K562 (cell line): ENCODE measurements at regions not wholly inside any gene's neighbourhood (a gene's known extent, or its start where the extent isn't known, plus 50 kb on each side); places are given as distances from the start of the nearest gene placed in this dataset.

ENCODE experiments used
- ATAC-seq: fragments of 200-7000 bp; cut with Tn5 transposase; 3 replicates; pipeline ENCODE4 v1.9.1; 2020; ENCODE audit warnings: moderate library complexity
- BruUV-seq: library from RNA; stranded (reverse); fragments of 400-500 nt; replicated peaks from 2 replicates; lab custom pipeline; 2021; lab: Mats Ljungman, UMichigan
- CTCF ChIA-PET: fragments of 300-600 bp; formaldehyde crosslinking; extraction: SDS; loops from one replicate; lab custom pipeline; 2021; ENCODE audit warnings: low intra/inter-chr PET ratio; lab: Yijun Ruan, JAX
- POLR2A ChIA-PET: fragments of 300-600, 350-650 bp; sonication (Branson Sonifier 250); formaldehyde crosslinking; extraction: SDS; loops from one replicate; lab custom pipeline; 2021; ENCODE audit warnings: antibody characterized with exemption, inconsistent platforms; lab: Yijun Ruan, JAX
- DNase-seq, 4 experiments: peaks; one replicate each; pipeline versions ENCODE4 v3.0.0 to v3.0.0-alpha.2; 2011 to 2018; ENCODE audit warnings: low spot score in 3 of 4, mixed read lengths in 3 of 4; ENCODE audit errors: extremely low read depth in 1 of 4
- FAIRE-seq: peaks from 2 replicates; lab custom pipeline; 2011; peaks lifted over from hg19 to GRCh38; lab: Jason Lieb, UNC
- H2AFZ ChIP-seq: 2 replicates; pipeline ENCODE4 v1.6.0; 2011; ENCODE audit warnings: low read depth, low read length, control low read depth, inconsistent platforms
- H3K27ac ChIP-seq: fragments of 200-600 bp; 3 replicates; pipeline ENCODE4 v1.8.0; 2011; ENCODE audit warnings: low read depth, mild to moderate bottlenecking, control low read depth, inconsistent platforms, low read length, moderate library complexity, mixed read lengths; ENCODE audit errors: extremely low read depth
- H3K27me3 ChIP-seq, 2 experiments: fragments of 300-600 bp in 1 of 2; 2 replicates in 1 of 2; 3 replicates in 1 of 2; pipeline versions ENCODE4 v1.6.0 to v1.8.0; 2011; ENCODE audit warnings: inconsistent platforms in 2 of 2, low read length in 2 of 2, mild to moderate bottlenecking in 1 of 2, mixed read lengths in 1 of 2, moderate library complexity in 1 of 2; ENCODE audit not compliant: control insufficient read depth in 2 of 2, insufficient read depth in 2 of 2
- H3K36me3 ChIP-seq: fragments of 300-600 bp; 3 replicates; pipeline ENCODE4 v1.8.0; 2011; ENCODE audit warnings: mild to moderate bottlenecking, low read length, inconsistent platforms; ENCODE audit not compliant: control insufficient read depth, insufficient read depth
- H3K4me1 ChIP-seq, 2 experiments: fragments of 200-600 bp in 1 of 2; replicated peaks in 1 of 2; 2 replicates in 1 of 2; 3 replicates in 1 of 2; pipeline versions ENCODE4 v1.5.1 to v1.8.0; 2011; ENCODE audit warnings: inconsistent platforms in 2 of 2, low read length in 2 of 2, mild to moderate bottlenecking in 1 of 2, mixed read lengths in 1 of 2, moderate library complexity in 1 of 2; ENCODE audit not compliant: control insufficient read depth in 2 of 2, insufficient read depth in 2 of 2
- H3K4me2 ChIP-seq: 2 replicates; pipeline ENCODE4 v1.6.1; 2011; ENCODE audit warnings: low read length, control low read depth, inconsistent platforms, mixed read lengths; ENCODE audit not compliant: insufficient read depth
- H3K4me3 ChIP-seq: fragments of 200-600 bp; sonication (generic), shearing (Covaris generic); 2 replicates; pipeline ENCODE4 v1.5.1; 2016; ENCODE audit warnings: control low read depth, inconsistent platforms
- H3K79me2 ChIP-seq: fragments of 200-600 bp; 3 replicates; pipeline ENCODE4 v1.8.0; 2011; ENCODE audit warnings: low read length, inconsistent platforms; ENCODE audit not compliant: control insufficient read depth, insufficient read depth
- H3K9ac ChIP-seq, 2 experiments: 2 replicates each; pipeline versions ENCODE4 v1.6.0 to v1.6.1; 2011; ENCODE audit warnings: low read depth in 2 of 2, low read length in 2 of 2, control low read depth in 1 of 2, inconsistent platforms in 1 of 2, mild to moderate bottlenecking in 1 of 2, mixed read lengths in 1 of 2; ENCODE audit not compliant: insufficient read depth in 1 of 2
- H3K9me1 ChIP-seq: one replicate; pipeline ENCODE4 v1.6.0; 2011; ENCODE audit warnings: inconsistent platforms, mild to moderate bottlenecking, low read length, moderate library complexity; ENCODE audit not compliant: control insufficient read depth, insufficient read depth
- H3K9me3 ChIP-seq: replicated peaks from 2 replicates; pipeline ENCODE4 v1.5.1; 2011; ENCODE audit warnings: low read depth, low read length, inconsistent platforms; ENCODE audit not compliant: control insufficient read depth, insufficient read depth
- H4K20me1 ChIP-seq: replicated peaks from 2 replicates; pipeline ENCODE4 v1.6.1; 2011; ENCODE audit warnings: low read length, inconsistent platforms, mixed read lengths; ENCODE audit not compliant: control insufficient read depth, insufficient read depth
- ATF1 ChIP-seq, 2 experiments: fragments of 450-650 bp in 1 of 2; IDR thresholded peaks; 2 replicates each; pipeline ENCODE4 v1.6.1; 2016; ENCODE audit warnings: missing compliant biosample characterization in 1 of 2, missing genetic modification characterization in 1 of 2
- COPS2 ChIP-seq: fragments of 450-650 bp; conservative IDR thresholded peaks from 2 replicates; pipeline ENCODE4 v1.6.1; 2016; ENCODE audit warnings: mild to moderate bottlenecking, moderate library complexity
- FIP1L1 ChIP-seq: fragments of 200-400 bp; formaldehyde crosslinking; IDR thresholded peaks from 2 replicates; pipeline ENCODE4 v1.6.1; 2018; ENCODE audit warnings: mild to moderate bottlenecking, low read depth, low read length; ENCODE audit not compliant: poor library complexity, severe bottlenecking
- FOXK1 ChIP-seq: sonication (generic); formaldehyde crosslinking; IDR thresholded peaks from 2 replicates; pipeline ENCODE4 v1.8.0; 2022; ENCODE audit warnings: missing genetic modification reagents, mild to moderate bottlenecking, borderline replicate concordance
- KDM5B ChIP-seq: fragments of 200-600 bp; sonication (generic); IDR thresholded peaks from 2 replicates; pipeline ENCODE4 v1.6.1; 2012; ENCODE audit warnings: low read depth, mild to moderate bottlenecking, moderate library complexity, low read length, control low read depth, inconsistent platforms; ENCODE audit not compliant: insufficient replicate concordance
- KLF6 ChIP-seq: fragments of 250-450 bp; sonication (Bioruptor Pico); IDR thresholded peaks from 2 replicates; pipeline ENCODE4 v1.4.0; 2020; ENCODE audit warnings: mild to moderate bottlenecking, moderate library complexity, borderline replicate concordance
- MYBL2 ChIP-seq, 2 experiments: fragments of 450-650 bp in 1 of 2; sonication (generic) in 1 of 2; formaldehyde crosslinking in 1 of 2; IDR thresholded peaks; 2 replicates each; pipeline versions ENCODE4 v1.6.1 to v1.8.1; 2017 to 2022; ENCODE audit warnings: borderline replicate concordance in 1 of 2, inconsistent platforms in 1 of 2, low read depth in 1 of 2, mild to moderate bottlenecking in 1 of 2, missing genetic modification reagents in 1 of 2, moderate library complexity in 1 of 2
- NRF1 ChIP-seq, 2 experiments: fragments of 450-650 bp; IDR thresholded peaks in 1 of 2; conservative IDR thresholded peaks in 1 of 2; 2 replicates each; pipeline ENCODE4 v1.6.1; 2014; ENCODE audit warnings: mild to moderate bottlenecking in 2 of 2
- SRF ChIP-seq, 2 experiments: fragments of 250-450, 450-650 bp in 1 of 2; sonication (Bioruptor Pico) in 1 of 2; sonication (generic) in 1 of 2; formaldehyde crosslinking; IDR thresholded peaks; 2 replicates each; pipeline versions ENCODE4 v1.5.0 to v1.5.1; 2020 to 2022; ENCODE audit warnings: mild to moderate bottlenecking in 1 of 2, missing genetic modification reagents in 1 of 2
- SRSF7 ChIP-seq: fragments of 200-400 bp; formaldehyde crosslinking; optimal IDR thresholded peaks from 2 replicates; pipeline ENCODE3; 2017; ENCODE audit warnings: mild to moderate bottlenecking, low read depth, low read length
- TBL1XR1 ChIP-seq, 2 experiments: IDR thresholded peaks; 2 replicates each; pipeline ENCODE4 v1.6.1; 2012; ENCODE audit warnings: improper control_type of control experiment in 2 of 2, low read length in 2 of 2, mild to moderate bottlenecking in 1 of 2
- ZEB2 ChIP-seq: fragments of 450-650 bp; IDR thresholded peaks from 2 replicates; pipeline ENCODE4 v1.6.1; 2016
- ZNF174 ChIP-seq: fragments of 250-450 bp; sonication (Bioruptor Pico); IDR thresholded peaks from 2 replicates; pipeline ENCODE4 v1.4.0; 2020; ENCODE audit warnings: mild to moderate bottlenecking
- WGBS: fragments of 100-300 bp; shearing (Covaris generic); methylation state at CpG from one replicate; pipeline ENCODE4 v1.1.6; 2016; ENCODE audit warnings: low coverage, mixed read lengths; ENCODE audit not compliant: insufficient coverage; ENCODE audit errors: missing lambda C conversion rate; 5-methylcytosine and 5-hydroxymethylcytosine counted together
- in situ Hi-C: fragments of 300-500 bp; cut with MboI; formaldehyde crosslinking; loops from 4 replicates; pipeline ENCODE4 v1.15.0; 2018; ENCODE audit warnings: inconsistent platforms, mixed read lengths
- intact Hi-C: fragments of 100-400 bp; cut with micrococcal nuclease; formaldehyde crosslinking; loops from 2 replicates; pipeline ENCODE4 v1.14.2; 2022
- TF ChIP-seq, protein P1 (sequence below): IDR thresholded peaks from 2 replicates; pipeline ENCODE4 v1.6.1; 2014; ENCODE audit warnings: antibody characterized with exemption
- TF ChIP-seq, protein P2 (sequence below): sonication (generic); formaldehyde crosslinking; IDR thresholded peaks from 2 replicates; pipeline ENCODE4 v1.5.0; 2020; ENCODE audit warnings: missing genetic modification reagents

DNA sequence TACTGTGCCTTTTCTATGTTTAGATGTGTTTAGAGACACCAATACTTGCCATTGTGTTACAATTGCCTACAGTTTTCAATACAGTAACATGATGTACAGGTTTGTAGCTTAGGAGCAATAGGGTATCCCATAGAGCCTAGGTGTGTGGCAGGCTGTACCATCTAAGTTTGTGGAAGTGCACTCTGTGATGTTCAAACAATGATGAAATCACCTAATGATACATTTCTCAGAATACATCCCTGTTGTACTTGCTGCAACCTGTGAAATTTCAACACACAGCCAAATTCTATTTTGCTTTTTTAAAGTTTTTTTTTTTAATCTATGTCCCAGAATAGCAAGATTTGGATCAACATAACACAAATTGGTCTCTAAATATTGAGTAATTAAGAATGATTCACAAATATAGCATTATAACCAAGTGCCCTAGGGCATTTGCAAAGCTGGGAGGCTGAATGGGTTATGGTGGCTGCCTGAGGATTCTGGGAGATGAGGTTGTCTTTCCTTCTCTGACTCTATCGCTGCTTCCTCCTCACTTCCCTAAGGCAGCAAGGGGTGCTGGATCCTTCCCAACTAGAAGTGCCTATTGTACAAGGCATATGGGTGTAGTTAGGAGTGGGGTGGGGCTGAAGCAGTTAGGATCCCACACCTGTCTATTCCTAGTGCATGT lies 78.3 kb downstream of the SKA1 start:
- no peak overlapping the region for H3K4me3 ChIP-seq
- no TSS peak for BruUV-seq
- H3K36me3 ChIP-seq: no peaks in the 10 kb centered on the region
- DNase-seq (no peak), ATAC-seq (no peak), FAIRE-seq (no peak)
- H3K27me3 ChIP-seq: no peaks in the 10 kb centered on the region
- ChIA-PET CTCF (no interaction called here), POLR2A (interaction anchor here (0.6 to 1.0 kb wide), 2 partner anchors 9 to 25 kb away, joined by 3 read pairs; no protein-coding TSS in a partner anchor)
- no peak overlapping the region for H3K27ac ChIP-seq
- H3K9me1 ChIP-seq: no peaks in the 10 kb centered on the region
- no peak overlapping the region for H3K4me2 ChIP-seq
- H2AFZ ChIP-seq: no peak overlapping the region
- WGBS: 13% methylated on average over 1 of the region's 1 CpG
- H4K20me1 ChIP-seq: no peaks in the 10 kb centered on the region
- no peak for TF ChIP-seq ZNF174 (CRISPR knock-in tag)
- TF ChIP-seq, protein P1, sequence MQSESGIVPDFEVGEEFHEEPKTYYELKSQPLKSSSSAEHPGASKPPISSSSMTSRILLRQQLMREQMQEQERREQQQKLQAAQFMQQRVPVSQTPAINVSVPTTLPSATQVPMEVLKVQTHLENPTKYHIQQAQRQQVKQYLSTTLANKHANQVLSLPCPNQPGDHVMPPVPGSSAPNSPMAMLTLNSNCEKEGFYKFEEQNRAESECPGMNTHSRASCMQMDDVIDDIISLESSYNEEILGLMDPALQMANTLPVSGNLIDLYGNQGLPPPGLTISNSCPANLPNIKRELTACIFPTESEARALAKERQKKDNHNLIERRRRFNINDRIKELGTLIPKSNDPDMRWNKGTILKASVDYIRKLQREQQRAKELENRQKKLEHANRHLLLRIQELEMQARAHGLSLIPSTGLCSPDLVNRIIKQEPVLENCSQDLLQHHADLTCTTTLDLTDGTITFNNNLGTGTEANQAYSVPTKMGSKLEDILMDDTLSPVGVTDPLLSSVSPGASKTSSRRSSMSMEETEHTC: no peak
- no peak for TF ChIP-seq FIP1L1
- TF ChIP-seq ZEB2: no peak
- no peak for TF ChIP-seq TBL1XR1 (IDR thresholded peaks at IDR 0.05; ENCODE audit: low read length in 2 of 2)
- no peak for TF ChIP-seq KLF6 (CRISPR knock-in tag)
- no peak for TF ChIP-seq NRF1 (conservative IDR thresholded peaks at IDR 0.05 in 1 of 2, IDR thresholded peaks at IDR 0.05 in 1 of 2)
- no peak for TF ChIP-seq ATF1 (CRISPR knock-in tag; IDR thresholded peaks at IDR 0.05)
- no peak for TF ChIP-seq ATF1 (tag; IDR thresholded peaks at IDR 0.05)
- TF ChIP-seq, protein P2, sequence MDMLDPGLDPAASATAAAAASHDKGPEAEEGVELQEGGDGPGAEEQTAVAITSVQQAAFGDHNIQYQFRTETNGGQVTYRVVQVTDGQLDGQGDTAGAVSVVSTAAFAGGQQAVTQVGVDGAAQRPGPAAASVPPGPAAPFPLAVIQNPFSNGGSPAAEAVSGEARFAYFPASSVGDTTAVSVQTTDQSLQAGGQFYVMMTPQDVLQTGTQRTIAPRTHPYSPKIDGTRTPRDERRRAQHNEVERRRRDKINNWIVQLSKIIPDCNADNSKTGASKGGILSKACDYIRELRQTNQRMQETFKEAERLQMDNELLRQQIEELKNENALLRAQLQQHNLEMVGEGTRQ (CRISPR knock-in tag): no peak
- no peak for TF ChIP-seq FOXK1
- no peak for TF ChIP-seq MYBL2 (IDR thresholded peaks at IDR 0.05; ENCODE audit: low read depth)
- no peak for TF ChIP-seq MYBL2 (CRISPR knock-in tag; IDR thresholded peaks at IDR 0.05; ENCODE audit: borderline replicate concordance)
- no peak for TF ChIP-seq COPS2
- no peak for TF ChIP-seq SRF (CRISPR knock-in tag; IDR thresholded peaks at IDR 0.05)
- TF ChIP-seq SRSF7: no peak
- no peak for TF ChIP-seq KDM5B
- in situ Hi-C loops (no loop called here), intact Hi-C loops (no loop called here)
- H3K9ac ChIP-seq: no peak overlapping the region
- no peaks in the 10 kb centered on the region for H3K79me2 ChIP-seq
- no peaks in the 10 kb centered on the region for H3K9me3 ChIP-seq
- H3K4me1 ChIP-seq: peaks cover 0 to 5% of the 10 kb centered on the region in 2 experiments; a peak in 1 of 5 replicates
